ENCODE measurements at regions not wholly inside any gene's neighbourhood (a gene's known extent, or its start where the extent isn't known, plus 50 kb on each side); places are given as distances from the start of the nearest gene placed in this dataset.

DNA sequence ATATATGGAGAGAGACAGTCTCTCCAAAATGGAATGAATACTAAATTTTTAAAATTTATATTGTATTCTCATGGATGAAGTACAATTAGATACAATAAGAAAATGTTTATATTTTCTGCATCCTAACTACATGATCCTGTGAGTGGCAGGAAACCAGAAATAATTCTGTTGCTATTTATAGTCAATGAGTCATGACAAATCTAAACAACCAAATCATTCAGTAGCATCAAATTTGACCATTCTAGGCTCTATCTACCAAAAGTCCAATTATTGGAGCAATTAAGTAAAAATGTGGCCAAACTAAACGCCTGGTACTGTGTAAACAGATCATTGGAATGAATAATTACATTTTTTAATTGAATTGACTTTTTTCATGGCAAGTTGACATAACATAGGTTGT is 959.8 kb downstream of the EPHA7 start:
- ATAC-seq (no peak), DNase-seq (no peak)
- intact Hi-C loops (cut with DNase I) = no loop called here
- Histone ChIP-seq H3K27me3 (no peaks in the 10 kb centered on the region), H3K9me3 (no peaks in the 10 kb centered on the region), H3K4me3 (no peak overlapping the region), H3K36me3 (replicated peaks in 1 of 2; ENCODE audit: insufficient read depth in 1 of 2, low read depth in 2 of 2) (no peaks in the 10 kb centered on the region), H3K27ac (no peak overlapping the region), H3K4me1 (no peaks in the 10 kb centered on the region)
- TF ChIP-seq, protein P1, sequence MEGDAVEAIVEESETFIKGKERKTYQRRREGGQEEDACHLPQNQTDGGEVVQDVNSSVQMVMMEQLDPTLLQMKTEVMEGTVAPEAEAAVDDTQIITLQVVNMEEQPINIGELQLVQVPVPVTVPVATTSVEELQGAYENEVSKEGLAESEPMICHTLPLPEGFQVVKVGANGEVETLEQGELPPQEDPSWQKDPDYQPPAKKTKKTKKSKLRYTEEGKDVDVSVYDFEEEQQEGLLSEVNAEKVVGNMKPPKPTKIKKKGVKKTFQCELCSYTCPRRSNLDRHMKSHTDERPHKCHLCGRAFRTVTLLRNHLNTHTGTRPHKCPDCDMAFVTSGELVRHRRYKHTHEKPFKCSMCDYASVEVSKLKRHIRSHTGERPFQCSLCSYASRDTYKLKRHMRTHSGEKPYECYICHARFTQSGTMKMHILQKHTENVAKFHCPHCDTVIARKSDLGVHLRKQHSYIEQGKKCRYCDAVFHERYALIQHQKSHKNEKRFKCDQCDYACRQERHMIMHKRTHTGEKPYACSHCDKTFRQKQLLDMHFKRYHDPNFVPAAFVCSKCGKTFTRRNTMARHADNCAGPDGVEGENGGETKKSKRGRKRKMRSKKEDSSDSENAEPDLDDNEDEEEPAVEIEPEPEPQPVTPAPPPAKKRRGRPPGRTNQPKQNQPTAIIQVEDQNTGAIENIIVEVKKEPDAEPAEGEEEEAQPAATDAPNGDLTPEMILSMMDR (IDR thresholded peaks at IDR 0.05) = no peak
- no peak for TF ChIP-seq POLR2A (IDR thresholded peaks at IDR 0.05)
- WGBS, 2 donors = 0 to 5% methylated on average over 1 of the region's 1 CpG

DNA sequence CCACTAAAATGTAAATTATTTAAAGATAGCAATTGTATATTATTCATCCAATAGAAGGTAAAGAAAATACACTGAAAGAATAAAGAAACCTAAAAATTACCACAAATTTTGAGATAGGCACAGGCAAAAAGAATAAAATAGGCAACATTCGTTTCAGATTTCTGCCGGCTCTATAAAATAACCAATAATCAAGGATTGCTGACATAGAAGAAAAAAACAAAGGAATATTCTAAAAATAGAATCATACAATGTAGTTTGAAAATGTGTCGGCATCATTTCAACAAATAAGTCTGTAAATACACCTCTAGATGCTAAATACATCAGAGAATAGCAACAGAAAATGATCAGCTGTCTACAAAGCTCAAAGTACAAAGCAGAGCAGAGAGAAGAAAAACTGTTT is 973.3 kb downstream of the EPHA7 start:
- 56 to 60% methylated on average over 3 of the region's 3 CpGs for WGBS, 2 donors
- DNase-seq = no peak

GRCh38 chr6:92433911-92434310 is 985.4 kb downstream of the EPHA7 start:
- Histone ChIP-seq H3K27me3 (no peaks in the 10 kb centered on the region), H3K36me3 (replicated peaks in 1 of 2; ENCODE audit: insufficient read depth in 1 of 2, low read depth in 2 of 2) (no peaks in the 10 kb centered on the region)

More for the DNA sequence above, 973.3 kb downstream of the EPHA7 start:
- H3K36me3 ChIP-seq (replicated peaks in 1 of 2; ENCODE audit: insufficient read depth in 1 of 2, low read depth in 2 of 2) = no peaks in the 10 kb centered on the region
- no peak overlapping the region for H3K4me3 ChIP-seq
- intact Hi-C loops (cut with DNase I) = no loop called here
- H3K9me3 ChIP-seq = no peaks in the 10 kb centered on the region
- no peak for ATAC-seq
- no peak overlapping the region for H3K27ac ChIP-seq
- H3K4me1 ChIP-seq = no peaks in the 10 kb centered on the region
- H3K27me3 ChIP-seq = no peaks in the 10 kb centered on the region
- no peak for TF ChIP-seq POLR2A (IDR thresholded peaks at IDR 0.05)
- TF ChIP-seq, protein P1 (IDR thresholded peaks at IDR 0.05) = no peak

DNA sequence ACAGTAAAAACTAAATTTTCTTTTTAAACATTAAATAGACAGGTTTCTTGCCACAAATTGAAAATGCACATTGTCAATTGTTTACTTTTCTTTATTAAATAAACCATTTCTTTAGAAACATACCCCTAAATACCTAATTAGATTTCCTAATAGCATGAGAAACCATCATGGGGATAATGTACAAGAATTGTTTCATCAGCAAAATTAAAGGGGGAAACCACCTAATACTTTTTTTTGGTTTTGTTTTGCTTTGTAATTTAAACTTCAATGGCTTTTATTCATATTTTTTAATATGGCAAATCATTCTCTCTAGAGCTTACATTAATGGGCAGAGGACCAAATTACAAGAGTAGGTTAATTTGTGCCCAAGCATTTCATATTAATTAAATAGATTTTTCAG is 987.9 kb downstream of the EPHA7 start:
- Histone ChIP-seq H3K36me3 (replicated peaks in 1 of 2; ENCODE audit: insufficient read depth in 1 of 2, low read depth in 2 of 2) (no peaks in the 10 kb centered on the region), H3K4me1 (no peaks in the 10 kb centered on the region), H3K4me3 (no peak overlapping the region), H3K27me3 (no peaks in the 10 kb centered on the region), H3K27ac (no peak overlapping the region), H3K9me3 (no peaks in the 10 kb centered on the region)
- intact Hi-C loops (cut with DNase I) = no loop called here
- no peak for TF ChIP-seq POLR2A (IDR thresholded peaks at IDR 0.05)
- TF ChIP-seq, protein P1 (IDR thresholded peaks at IDR 0.05) = no peak
- no peak for ATAC-seq
- DNase-seq = no peak

More at GRCh38 chr6:92433911-92434310, 985.4 kb downstream of the EPHA7 start:
- no peaks in the 10 kb centered on the region for H3K4me1 ChIP-seq
- H3K4me3 ChIP-seq = no peak overlapping the region
- DNase-seq (no peak), ATAC-seq (no peak)
- no peaks in the 10 kb centered on the region for H3K9me3 ChIP-seq
- TF ChIP-seq, protein P1 (IDR thresholded peaks at IDR 0.05) = no peak
- TF ChIP-seq POLR2A (IDR thresholded peaks at IDR 0.05) = no peak
- H3K27ac ChIP-seq = no peak overlapping the region
- intact Hi-C loops (cut with DNase I) = no loop called here
- 48 to 54% methylated on average over 1 of the region's 1 CpG for WGBS, 2 donors

DNA sequence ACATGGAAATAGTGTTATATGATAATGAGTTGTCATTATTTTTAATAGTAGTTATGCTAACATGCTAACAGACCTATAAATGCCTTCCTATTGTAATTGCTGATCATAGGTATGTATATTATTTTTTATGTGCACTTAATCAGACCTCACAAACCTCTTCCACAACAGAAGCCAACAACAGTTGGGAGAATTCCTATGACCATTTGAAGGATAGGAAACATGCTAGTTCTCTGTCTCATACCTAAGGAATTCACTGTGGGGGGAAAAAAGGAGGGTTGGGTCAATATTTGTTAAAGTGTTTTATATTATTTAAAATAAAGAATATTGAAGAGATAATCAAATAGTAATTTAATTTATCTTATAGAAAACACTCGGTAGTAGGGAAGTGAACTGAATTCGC is 990.9 kb downstream of the EPHA7 start:
- Histone ChIP-seq H3K27ac (no peak overlapping the region), H3K9me3 (no peaks in the 10 kb centered on the region), H3K36me3 (replicated peaks in 1 of 2; ENCODE audit: insufficient read depth in 1 of 2, low read depth in 2 of 2) (no peaks in the 10 kb centered on the region), H3K4me1 (no peaks in the 10 kb centered on the region), H3K4me3 (no peak overlapping the region), H3K27me3 (no peaks in the 10 kb centered on the region)
- 45 to 48% methylated on average over 2 of the region's 2 CpGs for WGBS, 2 donors
- ATAC-seq = no peak
- no peak for TF ChIP-seq POLR2A (IDR thresholded peaks at IDR 0.05)
- TF ChIP-seq, protein P1 (IDR thresholded peaks at IDR 0.05) = no peak
- intact Hi-C loops (cut with DNase I) = no loop called here
- DNase-seq = no peak

Data from body of pancreas (tissue), 4 donors.